ENCODE measurements at regions not wholly inside any gene's neighbourhood (a gene's known extent, or its start where the extent isn't known, plus 50 kb on each side); places are given as distances from the start of the nearest gene placed in this dataset.

DNA sequence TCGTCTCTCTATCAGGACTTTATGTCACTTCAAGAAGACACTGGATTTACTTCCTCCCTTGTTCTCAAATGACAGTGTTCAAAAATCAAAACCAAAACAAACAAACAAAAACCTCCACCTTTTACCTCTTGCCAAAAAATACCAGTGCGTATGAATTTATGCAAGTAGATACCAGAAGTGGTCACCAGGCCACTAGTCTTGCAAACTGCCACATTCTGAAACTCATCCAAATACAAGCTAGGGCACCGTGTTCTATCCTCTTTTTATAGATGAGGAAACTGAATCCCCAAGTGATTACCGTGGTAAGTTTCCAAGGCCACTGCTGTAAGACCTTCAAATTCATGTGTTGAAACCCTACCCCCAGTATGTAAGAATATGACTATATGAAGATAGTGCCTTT, 343.9 kb upstream of the KITLG start:
- peak overlapping the region in 1 of 2 experiments; percentile 89; a peak in 2 of 4 replicates for H3K27ac ChIP-seq (ENCODE audit: low read depth in 2 of 2, low read length in 1 of 2)
- H2AFZ ChIP-seq (ENCODE audit: low read depth), result no peak overlapping the region
- H3K27me3 ChIP-seq (ENCODE audit: insufficient read depth), result no peaks in the 10 kb centered on the region
- no peak for TF ChIP-seq EZH2phosphoT487 (IDR thresholded peaks at IDR 0.05; ENCODE audit: borderline replicate concordance, low read depth)
- no peak for TF ChIP-seq MXI1 (IDR thresholded peaks at IDR 0.05; ENCODE audit: low read depth, low read length)
- no peak for TF ChIP-seq NFIC (IDR thresholded peaks at IDR 0.05; ENCODE audit: borderline replicate concordance)
- no peak for TF ChIP-seq GATA2 (CRISPR knock-in tag; IDR thresholded peaks at IDR 0.05)
- TF ChIP-seq, protein P1, sequence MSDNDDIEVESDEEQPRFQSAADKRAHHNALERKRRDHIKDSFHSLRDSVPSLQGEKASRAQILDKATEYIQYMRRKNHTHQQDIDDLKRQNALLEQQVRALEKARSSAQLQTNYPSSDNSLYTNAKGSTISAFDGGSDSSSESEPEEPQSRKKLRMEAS (IDR thresholded peaks at IDR 0.05; ENCODE audit: low read depth), result no peak
- no peak for TF ChIP-seq TAF1 (IDR thresholded peaks at IDR 0.05; ENCODE audit: borderline replicate concordance, low read depth, low read length)
- no peak for TF ChIP-seq CHD2 (IDR thresholded peaks at IDR 0.05; ENCODE audit: low read length, partially characterized antibody)
- TF ChIP-seq FOSL2 (IDR thresholded peaks at IDR 0.05; ENCODE audit: borderline replicate concordance, low read depth), result no peak
- TF ChIP-seq FOXJ3 (CRISPR knock-in tag; IDR thresholded peaks at IDR 0.05), result no peak
- no peak for TF ChIP-seq JUND (IDR thresholded peaks at IDR 0.05)
- TF ChIP-seq, protein P2, sequence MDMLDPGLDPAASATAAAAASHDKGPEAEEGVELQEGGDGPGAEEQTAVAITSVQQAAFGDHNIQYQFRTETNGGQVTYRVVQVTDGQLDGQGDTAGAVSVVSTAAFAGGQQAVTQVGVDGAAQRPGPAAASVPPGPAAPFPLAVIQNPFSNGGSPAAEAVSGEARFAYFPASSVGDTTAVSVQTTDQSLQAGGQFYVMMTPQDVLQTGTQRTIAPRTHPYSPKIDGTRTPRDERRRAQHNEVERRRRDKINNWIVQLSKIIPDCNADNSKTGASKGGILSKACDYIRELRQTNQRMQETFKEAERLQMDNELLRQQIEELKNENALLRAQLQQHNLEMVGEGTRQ (IDR thresholded peaks at IDR 0.05; ENCODE audit: borderline replicate concordance, low read depth, low read length), result no peak
- TF ChIP-seq RCOR1 (IDR thresholded peaks at IDR 0.05; ENCODE audit: low read length), result no peak
- TF ChIP-seq, protein P3, sequence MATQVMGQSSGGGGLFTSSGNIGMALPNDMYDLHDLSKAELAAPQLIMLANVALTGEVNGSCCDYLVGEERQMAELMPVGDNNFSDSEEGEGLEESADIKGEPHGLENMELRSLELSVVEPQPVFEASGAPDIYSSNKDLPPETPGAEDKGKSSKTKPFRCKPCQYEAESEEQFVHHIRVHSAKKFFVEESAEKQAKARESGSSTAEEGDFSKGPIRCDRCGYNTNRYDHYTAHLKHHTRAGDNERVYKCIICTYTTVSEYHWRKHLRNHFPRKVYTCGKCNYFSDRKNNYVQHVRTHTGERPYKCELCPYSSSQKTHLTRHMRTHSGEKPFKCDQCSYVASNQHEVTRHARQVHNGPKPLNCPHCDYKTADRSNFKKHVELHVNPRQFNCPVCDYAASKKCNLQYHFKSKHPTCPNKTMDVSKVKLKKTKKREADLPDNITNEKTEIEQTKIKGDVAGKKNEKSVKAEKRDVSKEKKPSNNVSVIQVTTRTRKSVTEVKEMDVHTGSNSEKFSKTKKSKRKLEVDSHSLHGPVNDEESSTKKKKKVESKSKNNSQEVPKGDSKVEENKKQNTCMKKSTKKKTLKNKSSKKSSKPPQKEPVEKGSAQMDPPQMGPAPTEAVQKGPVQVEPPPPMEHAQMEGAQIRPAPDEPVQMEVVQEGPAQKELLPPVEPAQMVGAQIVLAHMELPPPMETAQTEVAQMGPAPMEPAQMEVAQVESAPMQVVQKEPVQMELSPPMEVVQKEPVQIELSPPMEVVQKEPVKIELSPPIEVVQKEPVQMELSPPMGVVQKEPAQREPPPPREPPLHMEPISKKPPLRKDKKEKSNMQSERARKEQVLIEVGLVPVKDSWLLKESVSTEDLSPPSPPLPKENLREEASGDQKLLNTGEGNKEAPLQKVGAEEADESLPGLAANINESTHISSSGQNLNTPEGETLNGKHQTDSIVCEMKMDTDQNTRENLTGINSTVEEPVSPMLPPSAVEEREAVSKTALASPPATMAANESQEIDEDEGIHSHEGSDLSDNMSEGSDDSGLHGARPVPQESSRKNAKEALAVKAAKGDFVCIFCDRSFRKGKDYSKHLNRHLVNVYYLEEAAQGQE (IDR thresholded peaks at IDR 0.05; ENCODE audit: low read depth, low read length), result no peak
- no peak for TF ChIP-seq SIN3A (IDR thresholded peaks at IDR 0.05; ENCODE audit: borderline replicate concordance, low read depth, low read length)
- no peak overlapping the region for H3K4me3 ChIP-seq (ENCODE audit: low read depth in 2 of 2, low read length in 1 of 2)
- no peak for DNase-seq
- no peak overlapping the region for H3K9ac ChIP-seq
- H3K36me3 ChIP-seq (replicated peaks in 1 of 2; ENCODE audit: control insufficient read depth in 1 of 2, insufficient read depth in 2 of 2, low read length in 1 of 2), result no peaks in the 10 kb centered on the region
- H3K79me2 ChIP-seq (ENCODE audit: insufficient read depth), result no peaks in the 10 kb centered on the region
- H3K4me1 ChIP-seq (ENCODE audit: control insufficient read depth in 1 of 2, insufficient read depth in 2 of 2, low read depth in 1 of 2, low read length in 1 of 2), result peaks cover 0 to 12% of the 10 kb centered on the region in 2 experiments; a peak in 2 of 4 replicates
- no peaks in the 10 kb centered on the region for H3K9me2 ChIP-seq
- no peaks in the 10 kb centered on the region for H4K20me1 ChIP-seq (ENCODE audit: insufficient read depth)
- ChIA-PET CTCF (interaction anchor here (1.1 kb wide), 1 partner anchor 70 kb away, joined by 3 read pairs; no protein-coding TSS in a partner anchor), POLR2A (no interaction called here)
- peaks cover 26% of the 10 kb centered on the region for H3F3A ChIP-seq (replicated peaks; ENCODE audit: insufficient read depth)
- no peak overlapping the region for H3K4me2 ChIP-seq
- H3K9me3 ChIP-seq, result no peaks in the 10 kb centered on the region
- WGBS (ENCODE audit: low lambda C conversion rate), result 96% methylated on average over 4 of the region's 4 CpGs
